ENCODE measurements at regions not wholly inside any gene's neighbourhood (a gene's known extent, or its start where the extent isn't known, plus 50 kb on each side); places are given as distances from the start of the nearest gene placed in this dataset.

- TF ChIP-seq CTCF (IDR thresholded peaks at IDR 0.05; ENCODE audit: borderline replicate concordance, insufficient read depth, low read depth, low read length) = no peak
These were observed 1326.3 kb upstream of the CADM2 start for GRCh38 chr3:83632526-83632925.

GRCh38 chr3:83633758-83634157, 1325.0 kb upstream of the CADM2 start:
- H3K4me3 ChIP-seq (ENCODE audit: low read depth, low read length) = no peak overlapping the region
- TF ChIP-seq CTCF (IDR thresholded peaks at IDR 0.05; ENCODE audit: borderline replicate concordance, insufficient read depth, low read depth, low read length) = no peak

More at GRCh38 chr3:83632526-83632925, 1326.3 kb upstream of the CADM2 start:
- no peak overlapping the region for H3K4me3 ChIP-seq (ENCODE audit: low read depth, low read length)

GRCh38 chr3:83649692-83650091, 1309.1 kb upstream of the CADM2 start:
- no peak for TF ChIP-seq CTCF (IDR thresholded peaks at IDR 0.05; ENCODE audit: borderline replicate concordance, insufficient read depth, low read depth, low read length)
- H3K4me3 ChIP-seq (ENCODE audit: low read depth, low read length) = no peak overlapping the region

- no peak overlapping the region for H3K4me3 ChIP-seq (ENCODE audit: low read depth, low read length)
- TF ChIP-seq CTCF (IDR thresholded peaks at IDR 0.05; ENCODE audit: borderline replicate concordance, insufficient read depth, low read depth, low read length) = no peak
These were observed 1303.7 kb upstream of the CADM2 start for GRCh38 chr3:83655083-83655482.

GRCh38 chr3:83662381-83662960, 1296.3 kb upstream of the CADM2 start:
- H3K4me3 ChIP-seq (ENCODE audit: low read depth, low read length) = no peak overlapping the region
- TF ChIP-seq CTCF (IDR thresholded peaks at IDR 0.05; ENCODE audit: borderline replicate concordance, insufficient read depth, low read depth, low read length) = no peak

GRCh38 chr3:83670416-83670815, 1288.4 kb upstream of the CADM2 start:
- TF ChIP-seq CTCF (IDR thresholded peaks at IDR 0.05; ENCODE audit: borderline replicate concordance, insufficient read depth, low read depth, low read length) = no peak

GRCh38 chr3:83683937-83684598, 1274.7 kb upstream of the CADM2 start:
- no peak overlapping the region for H3K4me3 ChIP-seq (ENCODE audit: low read depth, low read length)

More at GRCh38 chr3:83670416-83670815, 1288.4 kb upstream of the CADM2 start:
- no peak overlapping the region for H3K4me3 ChIP-seq (ENCODE audit: low read depth, low read length)

More at GRCh38 chr3:83683937-83684598, 1274.7 kb upstream of the CADM2 start:
- TF ChIP-seq CTCF (IDR thresholded peaks at IDR 0.05; ENCODE audit: borderline replicate concordance, insufficient read depth, low read depth, low read length) = no peak
